ENCODE measurements at regions not wholly inside any gene's neighbourhood (a gene's known extent, or its start where the extent isn't known, plus 50 kb on each side); places are given as distances from the start of the nearest gene placed in this dataset.
"Not testable (repeated sequence)": the region's sequence is repeated elsewhere in the genome, so short reads cannot be mapped to it uniquely, and the experiment has no call there.

DNA sequence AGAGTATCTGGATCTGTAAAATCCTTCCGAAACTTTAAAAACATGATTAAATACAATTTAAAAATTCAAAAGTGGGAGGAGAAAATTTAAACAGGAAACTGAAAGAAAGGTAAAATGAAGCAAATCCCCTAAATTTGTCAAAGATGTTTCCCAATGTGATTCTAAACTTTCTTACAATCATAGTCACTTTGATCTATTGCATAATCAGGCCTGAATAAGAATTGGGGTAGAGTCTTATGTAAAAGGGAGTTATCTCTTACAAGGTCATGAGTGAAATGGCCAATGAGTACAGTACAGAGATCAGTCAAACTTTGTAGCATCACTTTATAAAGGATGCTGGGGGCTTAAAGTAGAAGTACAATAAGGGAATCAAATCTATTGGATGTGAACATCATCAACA lies 1657.7 kb upstream of the CELF4 start:
- no peak overlapping the region for H3K27ac ChIP-seq
- H3K9me3 ChIP-seq = no peaks in the 10 kb centered on the region
- WGBS = 94% methylated on average over 1 of the region's 1 CpG
- TF ChIP-seq EP300 (IDR thresholded peaks at IDR 0.05) = no peak
- TF ChIP-seq, protein P1, sequence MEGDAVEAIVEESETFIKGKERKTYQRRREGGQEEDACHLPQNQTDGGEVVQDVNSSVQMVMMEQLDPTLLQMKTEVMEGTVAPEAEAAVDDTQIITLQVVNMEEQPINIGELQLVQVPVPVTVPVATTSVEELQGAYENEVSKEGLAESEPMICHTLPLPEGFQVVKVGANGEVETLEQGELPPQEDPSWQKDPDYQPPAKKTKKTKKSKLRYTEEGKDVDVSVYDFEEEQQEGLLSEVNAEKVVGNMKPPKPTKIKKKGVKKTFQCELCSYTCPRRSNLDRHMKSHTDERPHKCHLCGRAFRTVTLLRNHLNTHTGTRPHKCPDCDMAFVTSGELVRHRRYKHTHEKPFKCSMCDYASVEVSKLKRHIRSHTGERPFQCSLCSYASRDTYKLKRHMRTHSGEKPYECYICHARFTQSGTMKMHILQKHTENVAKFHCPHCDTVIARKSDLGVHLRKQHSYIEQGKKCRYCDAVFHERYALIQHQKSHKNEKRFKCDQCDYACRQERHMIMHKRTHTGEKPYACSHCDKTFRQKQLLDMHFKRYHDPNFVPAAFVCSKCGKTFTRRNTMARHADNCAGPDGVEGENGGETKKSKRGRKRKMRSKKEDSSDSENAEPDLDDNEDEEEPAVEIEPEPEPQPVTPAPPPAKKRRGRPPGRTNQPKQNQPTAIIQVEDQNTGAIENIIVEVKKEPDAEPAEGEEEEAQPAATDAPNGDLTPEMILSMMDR (IDR thresholded peaks at IDR 0.05) = no peak
- TF ChIP-seq POLR2A (IDR thresholded peaks at IDR 0.05) = no peak
- TF ChIP-seq POLR2AphosphoS5 (IDR thresholded peaks at IDR 0.05) = no peak
- H3K27me3 ChIP-seq = no peaks in the 10 kb centered on the region
- H3K4me3 ChIP-seq = no peak overlapping the region
- no peak for DNase-seq (ENCODE audit: low spot score in 2 of 2)
- no peaks in the 10 kb centered on the region for H3K4me1 ChIP-seq
- no peaks in the 10 kb centered on the region for H3K36me3 ChIP-seq

DNA sequence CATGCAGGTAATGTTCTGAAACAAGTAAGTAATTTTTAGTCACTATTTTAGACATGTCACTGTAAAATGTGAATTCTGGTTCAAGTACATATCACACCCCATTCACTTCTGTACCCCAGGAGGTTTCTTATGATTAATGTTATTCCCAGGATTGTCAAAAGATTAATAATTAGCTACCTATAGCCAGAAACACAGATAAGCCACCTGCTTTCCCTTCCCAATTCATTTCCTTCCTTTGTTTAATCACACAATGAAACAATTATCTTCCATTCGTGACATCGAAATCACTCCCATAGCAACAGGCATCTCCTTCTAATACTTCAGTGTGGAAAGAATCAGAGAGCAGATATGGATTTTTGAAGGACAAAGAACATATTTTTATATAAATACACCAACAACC lies 1650.3 kb upstream of the CELF4 start:
- TF ChIP-seq POLR2AphosphoS5 (IDR thresholded peaks at IDR 0.05) (no peak), EP300 (IDR thresholded peaks at IDR 0.05) (no peak), POLR2A (IDR thresholded peaks at IDR 0.05) (no peak)
- TF ChIP-seq, protein P1 (IDR thresholded peaks at IDR 0.05) = no peak
- H3K27me3 ChIP-seq = no peaks in the 10 kb centered on the region
- H3K36me3 ChIP-seq = no peaks in the 10 kb centered on the region
- no peaks in the 10 kb centered on the region for H3K4me1 ChIP-seq
- no peak overlapping the region for H3K4me3 ChIP-seq
- WGBS = 60% methylated on average over 2 of the region's 2 CpGs
- no peak overlapping the region for H3K27ac ChIP-seq
- DNase-seq (ENCODE audit: low spot score in 2 of 2) = no peak
- no peaks in the 10 kb centered on the region for H3K9me3 ChIP-seq

DNA sequence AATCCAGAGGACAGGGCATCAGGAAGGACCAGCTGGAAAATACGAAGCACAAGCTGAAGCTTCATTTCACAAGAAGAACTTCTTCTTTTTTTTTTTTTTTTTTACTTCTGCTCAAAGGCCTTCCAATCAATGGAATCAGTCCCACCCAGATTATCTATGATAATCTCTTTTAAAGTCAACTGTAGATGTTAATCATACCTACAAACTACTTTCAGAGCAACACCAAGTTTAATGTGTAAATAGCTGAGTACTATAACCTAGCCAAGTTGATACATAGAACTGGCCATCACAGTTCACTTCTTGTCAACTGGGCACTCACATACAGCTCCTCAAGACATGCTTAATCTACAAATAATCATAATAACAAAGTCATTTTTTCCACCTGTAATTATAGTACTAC lies 1645.9 kb upstream of the CELF4 start:
- Histone ChIP-seq H3K4me1 (no peaks in the 10 kb centered on the region), H3K36me3 (no peaks in the 10 kb centered on the region), H3K27me3 (no peaks in the 10 kb centered on the region), H3K4me3 (no peak overlapping the region), H3K27ac (no peak overlapping the region), H3K9me3 (no peaks in the 10 kb centered on the region)
- no peak for TF ChIP-seq POLR2AphosphoS5 (IDR thresholded peaks at IDR 0.05)
- no peak for TF ChIP-seq POLR2A (IDR thresholded peaks at IDR 0.05)
- no peak for TF ChIP-seq EP300 (IDR thresholded peaks at IDR 0.05)
- TF ChIP-seq, protein P1 (IDR thresholded peaks at IDR 0.05) = no peak
- 78% methylated on average over 1 of the region's 1 CpG for WGBS
- no peak for DNase-seq (ENCODE audit: low spot score in 2 of 2)

DNA sequence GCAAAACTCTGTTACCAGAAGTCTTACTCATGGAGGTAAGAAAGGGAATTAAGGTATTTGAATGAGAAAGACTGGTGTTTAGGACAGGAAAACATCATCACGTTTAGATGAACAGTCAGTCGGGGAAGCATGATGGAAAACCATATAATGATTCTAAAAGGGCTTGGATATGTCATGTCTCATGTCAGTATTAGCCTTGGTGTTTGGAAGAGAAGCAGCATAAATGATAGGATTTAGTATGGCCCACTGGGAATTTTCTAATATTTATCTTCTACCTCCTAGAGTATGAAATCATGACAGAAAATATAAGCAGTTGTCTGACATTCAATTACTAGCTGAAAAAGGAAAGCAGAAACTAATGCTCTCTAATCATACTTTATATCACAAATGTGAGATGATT lies 1643.6 kb upstream of the CELF4 start:
- Histone ChIP-seq H3K27ac (no peak overlapping the region), H3K4me1 (no peaks in the 10 kb centered on the region), H3K4me3 (no peak overlapping the region), H3K36me3 (no peaks in the 10 kb centered on the region), H3K27me3 (no peaks in the 10 kb centered on the region), H3K9me3 (no peaks in the 10 kb centered on the region)
- no peak for DNase-seq (ENCODE audit: low spot score in 2 of 2)
- TF ChIP-seq POLR2AphosphoS5 (IDR thresholded peaks at IDR 0.05) (no peak), EP300 (IDR thresholded peaks at IDR 0.05) (no peak), POLR2A (IDR thresholded peaks at IDR 0.05) (no peak)
- TF ChIP-seq, protein P1 (IDR thresholded peaks at IDR 0.05) = no peak
- WGBS = 95% methylated on average over 2 of the region's 2 CpGs

DNA sequence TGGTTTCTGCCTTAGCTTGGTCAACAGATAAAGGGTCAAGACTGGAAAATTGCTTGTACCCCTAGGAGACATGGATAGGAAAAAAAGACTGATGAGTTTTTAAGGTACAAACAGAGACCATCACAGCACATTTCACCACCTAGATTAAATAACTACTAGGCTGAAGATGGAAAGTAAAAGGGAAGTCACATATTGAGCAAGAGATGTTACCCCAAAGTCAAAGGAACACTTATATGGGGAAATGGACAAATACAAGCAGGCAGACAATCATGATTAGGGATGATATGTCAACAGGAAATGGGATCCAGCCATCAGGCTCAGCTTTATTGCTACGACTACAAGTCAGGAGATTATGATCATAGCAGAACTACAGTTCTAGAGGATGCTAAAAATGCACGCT lies 1643.1 kb upstream of the CELF4 start:
- Histone ChIP-seq H3K27me3 (no peaks in the 10 kb centered on the region), H3K36me3 (no peaks in the 10 kb centered on the region), H3K4me1 (no peaks in the 10 kb centered on the region), H3K9me3 (no peaks in the 10 kb centered on the region), H3K27ac (no peak overlapping the region), H3K4me3 (no peak overlapping the region)
- no peak for TF ChIP-seq POLR2A (IDR thresholded peaks at IDR 0.05)
- no peak for DNase-seq (ENCODE audit: low spot score in 2 of 2)
- 77% methylated on average over 2 of the region's 2 CpGs for WGBS

DNA sequence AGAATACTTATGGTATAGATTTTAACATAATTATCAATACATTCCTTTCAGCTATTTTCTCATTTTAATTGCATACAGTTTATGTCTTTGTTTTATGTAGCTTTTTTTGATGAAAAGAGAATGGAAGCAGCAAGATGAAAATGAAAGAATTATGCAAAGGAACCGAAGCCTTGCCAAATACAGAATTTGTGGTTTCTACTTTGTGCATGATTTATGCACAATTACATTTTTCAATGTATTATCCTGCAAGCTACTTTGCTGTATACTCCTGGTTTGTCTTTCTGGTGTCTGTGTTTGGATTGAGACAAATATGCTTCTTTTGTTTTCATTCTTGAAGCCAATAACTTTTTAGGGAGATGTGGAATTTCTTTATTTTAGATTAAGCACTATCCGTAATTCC lies 1642.6 kb upstream of the CELF4 start:
- 34% methylated on average over 2 of the region's 2 CpGs for WGBS
- no peaks in the 10 kb centered on the region for H3K9me3 ChIP-seq

DNA sequence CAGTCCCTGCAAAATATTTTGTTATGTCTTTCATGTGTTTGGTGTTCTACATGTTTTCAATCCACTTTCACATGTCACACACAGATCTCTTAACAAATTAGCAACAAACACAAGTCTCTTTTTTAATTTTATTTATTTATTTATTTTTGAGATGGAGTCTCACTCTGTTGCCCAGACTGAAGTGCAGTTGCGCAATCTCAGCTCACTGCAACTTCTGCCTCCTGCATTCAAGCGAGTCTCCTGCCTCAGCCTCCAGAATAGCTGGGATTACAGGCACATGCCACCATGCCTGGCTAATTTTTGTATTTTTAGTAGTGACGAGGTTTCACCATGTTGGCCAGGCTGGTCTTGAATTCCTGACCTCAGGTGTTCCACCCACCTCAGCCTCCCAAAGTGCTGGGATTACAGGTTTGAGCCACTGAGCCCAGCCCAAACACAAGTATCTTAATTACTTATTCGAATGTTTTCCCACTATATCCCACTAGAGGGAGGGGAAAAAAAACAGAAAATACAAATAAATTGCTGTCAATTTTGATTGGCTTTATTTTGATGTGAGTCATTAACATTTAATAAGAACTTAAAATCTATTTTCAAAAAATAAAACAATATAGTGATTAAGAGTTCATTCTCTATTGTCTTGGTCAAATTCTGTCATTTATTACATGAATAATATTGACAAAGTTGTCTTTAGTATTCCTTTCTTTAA lies 1641.0 kb upstream of the CELF4 start:
- H3K36me3 ChIP-seq; H3K4me1 ChIP-seq; H3K4me3 ChIP-seq; H3K27me3 ChIP-seq; H3K27ac ChIP-seq; H3K9me3 ChIP-seq; DNase-seq (ENCODE audit: low spot score in 2 of 2): not testable (repeated sequence)
- 87% methylated on average over 4 of the region's 4 CpGs for WGBS

More for the DNA sequence above, 1642.6 kb upstream of the CELF4 start:
- Histone ChIP-seq H3K27ac (no peak overlapping the region), H3K27me3 (no peaks in the 10 kb centered on the region), H3K4me3 (no peak overlapping the region), H3K4me1 (no peaks in the 10 kb centered on the region), H3K36me3 (no peaks in the 10 kb centered on the region)
- TF ChIP-seq POLR2AphosphoS5 (IDR thresholded peaks at IDR 0.05) (no peak), POLR2A (IDR thresholded peaks at IDR 0.05) (no peak), EP300 (IDR thresholded peaks at IDR 0.05) (no peak)
- TF ChIP-seq, protein P1 (IDR thresholded peaks at IDR 0.05) = no peak
- DNase-seq (ENCODE audit: low spot score in 2 of 2) = no peak
